Right lobe of liver (tissue), 4 donors: ENCODE measurements at regions not wholly inside any gene's neighbourhood (a gene's known extent, or its start where the extent isn't known, plus 50 kb on each side); places are given as distances from the start of the nearest gene placed in this dataset.

ENCODE experiments used
- POLR2A ChIP-seq: fragments of 450-650 bp; IDR thresholded peaks from one replicate; pipeline ENCODE4 v1.6.1; 2017; ENCODE audit warnings: antibody characterized with exemption, mild to moderate bottlenecking
- TF ChIP-seq, protein P1 (sequence below), 4 donors: fragments of 200-600 bp in 3 of 4; fragments of 450-650 bp in 1 of 4; IDR thresholded peaks; one replicate each; pipeline versions ENCODE4 v1.5.1 to v1.8.0; 2016 to 2022; ENCODE audit warnings: antibody characterized with exemption in 4 of 4, mild to moderate bottlenecking in 2 of 4
- donor health status: DM: no; HTN: no; CAD: no.
- donor health status: DM: no; HTN: no; CAD: no.
- donor health status: DM: no; HTN: yes; CAD: no.

DNA sequence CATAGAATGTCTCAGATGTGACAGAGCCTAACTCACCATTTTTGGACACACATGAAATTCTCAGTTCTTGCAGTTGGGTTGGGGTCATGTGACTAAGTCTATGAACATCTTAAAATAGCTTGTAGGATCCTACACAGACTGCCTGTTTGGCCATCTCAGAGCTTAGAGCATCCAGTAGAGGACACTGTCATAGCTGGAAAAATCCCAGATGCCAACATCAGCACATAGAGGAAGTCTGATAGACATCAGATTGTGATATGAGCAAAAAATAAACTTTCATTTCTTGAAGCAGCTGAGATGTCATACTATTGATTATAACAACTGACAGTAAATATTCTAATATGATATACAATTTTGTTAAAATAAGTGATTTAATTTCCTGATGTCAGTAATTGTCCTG is 207.1 kb downstream of the TRAM1L1 start:
- TF ChIP-seq, protein P1, sequence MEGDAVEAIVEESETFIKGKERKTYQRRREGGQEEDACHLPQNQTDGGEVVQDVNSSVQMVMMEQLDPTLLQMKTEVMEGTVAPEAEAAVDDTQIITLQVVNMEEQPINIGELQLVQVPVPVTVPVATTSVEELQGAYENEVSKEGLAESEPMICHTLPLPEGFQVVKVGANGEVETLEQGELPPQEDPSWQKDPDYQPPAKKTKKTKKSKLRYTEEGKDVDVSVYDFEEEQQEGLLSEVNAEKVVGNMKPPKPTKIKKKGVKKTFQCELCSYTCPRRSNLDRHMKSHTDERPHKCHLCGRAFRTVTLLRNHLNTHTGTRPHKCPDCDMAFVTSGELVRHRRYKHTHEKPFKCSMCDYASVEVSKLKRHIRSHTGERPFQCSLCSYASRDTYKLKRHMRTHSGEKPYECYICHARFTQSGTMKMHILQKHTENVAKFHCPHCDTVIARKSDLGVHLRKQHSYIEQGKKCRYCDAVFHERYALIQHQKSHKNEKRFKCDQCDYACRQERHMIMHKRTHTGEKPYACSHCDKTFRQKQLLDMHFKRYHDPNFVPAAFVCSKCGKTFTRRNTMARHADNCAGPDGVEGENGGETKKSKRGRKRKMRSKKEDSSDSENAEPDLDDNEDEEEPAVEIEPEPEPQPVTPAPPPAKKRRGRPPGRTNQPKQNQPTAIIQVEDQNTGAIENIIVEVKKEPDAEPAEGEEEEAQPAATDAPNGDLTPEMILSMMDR (IDR thresholded peaks at IDR 0.05), result no peak
- TF ChIP-seq POLR2A, result no peak
